HCT116 (cell line): ENCODE measurements at regions not wholly inside any gene's neighbourhood (a gene's known extent, or its start where the extent isn't known, plus 50 kb on each side); places are given as distances from the start of the nearest gene placed in this dataset.

Experiments used
- ATAC-seq: fragments of 200-7000 bp; cut with Tn5 transposase; 2 replicates; pipeline ENCODE4 v1.9.1; 2020; ENCODE audit warnings: mild to moderate bottlenecking, moderate library complexity
- BruUV-seq: library from RNA; stranded (reverse); fragments of 400-500 nt; replicated peaks from 2 replicates; lab custom pipeline; 2021; lab: Mats Ljungman, UMichigan
- CTCF ChIA-PET: fragments of 300-600 bp; sonication (Branson Sonifier 250); formaldehyde crosslinking; loops from one replicate; lab custom pipeline; 2021; ENCODE audit warnings: antibody characterized with exemption; lab: Charles Lee
- POLR2A ChIA-PET: fragments of 300-600, 350-600 bp; sonication (Branson Sonifier 250); formaldehyde crosslinking; loops from one replicate; lab custom pipeline; 2021; ENCODE audit warnings: antibody characterized with exemption; lab: Charles Lee
- RAD21 ChIA-PET, 2 experiments: fragments of 300-600 bp; sonication (Branson Sonifier 250); formaldehyde crosslinking; loops; one replicate each; lab custom pipeline; 2023; ENCODE audit warnings: low total read pairs in 2 of 2; ENCODE audit not compliant: uncharacterized antibody in 2 of 2, unreplicated experiment in 2 of 2, low non-redundant PET in 1 of 2; lab: Charles Lee
- DNase-seq: peaks from one replicate; pipeline ENCODE4 v3.0.0-alpha.2; 2010; ENCODE audit warnings: low read depth, low spot score
- H2AFZ ChIP-seq: fragments of 200-600 bp; shearing (Covaris generic), sonication (generic); 2 replicates; pipeline ENCODE4 v1.6.1; 2017; ENCODE audit warnings: low read depth, mixed run types, mixed read lengths, antibody characterized with exemption, low read length; ENCODE audit not compliant: poor library complexity, severe bottlenecking
- H3K27ac ChIP-seq: 2 replicates; pipeline ENCODE4 v1.5.1; 2012; ENCODE audit warnings: low read depth, low read length
- H3K27me3 ChIP-seq: fragments of 200-600 bp; sonication (generic); 2 replicates; pipeline ENCODE4 v1.6.1; 2016; ENCODE audit warnings: mixed run types, low read length, mixed read lengths; ENCODE audit not compliant: insufficient read depth
- H3K36me3 ChIP-seq, 2 experiments: fragments of 200-500 bp in 1 of 2; fragments of 200-600 bp in 1 of 2; sonication (Bioruptor generic) in 1 of 2; sonication (generic) in 1 of 2; 2 replicates each; pipeline versions ENCODE4 v1.5.1 to v1.6.1; 2014 to 2016; ENCODE audit warnings: low read length in 2 of 2, inconsistent platforms in 1 of 2, mixed read lengths in 1 of 2, mixed run types in 1 of 2; ENCODE audit not compliant: insufficient read depth in 2 of 2, control insufficient read depth in 1 of 2
- H3K4me1 ChIP-seq, 2 experiments: fragments of 200-600 bp in 1 of 2; sonication (generic) in 1 of 2; 2 replicates each; pipeline versions ENCODE4 v1.5.1 to v1.6.1; 2012 to 2017; ENCODE audit warnings: low read length in 2 of 2, inconsistent platforms in 1 of 2, mild to moderate bottlenecking in 1 of 2, mixed read lengths in 1 of 2, mixed run types in 1 of 2, moderate library complexity in 1 of 2; ENCODE audit not compliant: insufficient read depth in 2 of 2, control insufficient read depth in 1 of 2
- H3K4me2 ChIP-seq: fragments of 200-600 bp; sonication (generic); 2 replicates; pipeline ENCODE4 v1.6.1; 2017; ENCODE audit warnings: mixed run types, low read length, mixed read lengths
- H3K4me3 ChIP-seq, 2 experiments: fragments of 200-600 bp in 1 of 2; sonication (generic) in 1 of 2; replicated peaks in 1 of 2; 2 replicates each; pipeline ENCODE4 v1.5.1; 2011 to 2016; ENCODE audit warnings: low read length in 2 of 2, control low read depth in 1 of 2, low read depth in 1 of 2, mild to moderate bottlenecking in 1 of 2, mixed read lengths in 1 of 2, mixed run types in 1 of 2
- H3K79me2 ChIP-seq: fragments of 200-600 bp; sonication (generic); 2 replicates; pipeline ENCODE4 v1.6.1; 2017; ENCODE audit warnings: mild to moderate bottlenecking, mixed run types, low read length, moderate library complexity, mixed read lengths; ENCODE audit not compliant: insufficient read depth
- H3K9ac ChIP-seq: fragments of 200-600 bp; sonication (generic); 2 replicates; pipeline ENCODE4 v1.6.1; 2016; ENCODE audit warnings: low read length, mixed read lengths
- H3K9me2 ChIP-seq: fragments of 200-600 bp; sonication (generic), shearing (Covaris generic); 2 replicates; pipeline ENCODE4 v1.6.1; 2017; ENCODE audit warnings: mixed run types, mild to moderate bottlenecking, moderate library complexity; ENCODE audit not compliant: insufficient read depth
- H3K9me3 ChIP-seq, 2 experiments: fragments of 200-500 bp in 1 of 2; fragments of 200-600 bp in 1 of 2; sonication (Bioruptor generic) in 1 of 2; sonication (generic) in 1 of 2; 2 replicates each; pipeline ENCODE4 v1.6.1; 2014 to 2017; ENCODE audit warnings: low read length in 2 of 2, mixed read lengths in 2 of 2, inconsistent platforms in 1 of 2, low read depth in 1 of 2, mild to moderate bottlenecking in 1 of 2, mixed run types in 1 of 2, moderate library complexity in 1 of 2; ENCODE audit not compliant: control insufficient read depth in 1 of 2, insufficient read depth in 1 of 2
- H4K20me1 ChIP-seq: fragments of 200-600 bp; sonication (generic), shearing (Covaris generic); 2 replicates; pipeline ENCODE4 v1.6.1; 2017; ENCODE audit warnings: mixed run types, mild to moderate bottlenecking, moderate library complexity; ENCODE audit not compliant: insufficient read depth
- CEBPB ChIP-seq: IDR thresholded peaks from 2 replicates; pipeline ENCODE4 v1.6.1; 2012; ENCODE audit warnings: low read depth
- ELF1 ChIP-seq: IDR thresholded peaks from 2 replicates; pipeline ENCODE4 v1.6.1; 2012; ENCODE audit warnings: low read depth, borderline replicate concordance
- EZH2phosphoT487 ChIP-seq: fragments of 200-600 bp; IDR thresholded peaks from 2 replicates; pipeline ENCODE4 v1.6.1; 2018; ENCODE audit warnings: antibody characterized with exemption, borderline replicate concordance
- FOSL1 ChIP-seq: IDR thresholded peaks from 2 replicates; pipeline ENCODE4 v1.6.1; 2012; ENCODE audit warnings: low read depth
- JUND ChIP-seq: IDR thresholded peaks from 2 replicates; pipeline ENCODE4 v1.6.1; 2012
- MAX ChIP-seq: IDR thresholded peaks from 2 replicates; pipeline ENCODE4 v1.6.1; 2012
- POLR2A ChIP-seq: IDR thresholded peaks from 2 replicates; pipeline ENCODE4 v1.7.0; 2011; ENCODE audit warnings: borderline replicate concordance; ENCODE audit not compliant: insufficient read depth, insufficient read length; ENCODE audit errors: extremely low read depth
- POLR2AphosphoS5 ChIP-seq: IDR thresholded peaks from 2 replicates; pipeline ENCODE4 v1.6.1; 2011; ENCODE audit warnings: mild to moderate bottlenecking, low read depth, low read length, moderate library complexity
- RAD21 ChIP-seq: IDR thresholded peaks from 2 replicates; pipeline ENCODE4 v1.6.1; 2012; ENCODE audit warnings: low read depth, mild to moderate bottlenecking
- SIN3A ChIP-seq: IDR thresholded peaks from 2 replicates; pipeline ENCODE4 v1.6.1; 2012; ENCODE audit warnings: low read depth
- SP1 ChIP-seq: IDR thresholded peaks from 2 replicates; pipeline ENCODE4 v1.6.1; 2012; ENCODE audit warnings: low read depth
- SRF ChIP-seq: IDR thresholded peaks from 2 replicates; pipeline ENCODE4 v1.6.1; 2012; ENCODE audit warnings: low read depth
- TCF7L2 ChIP-seq: IDR thresholded peaks from 2 replicates; pipeline ENCODE4 v1.7.0; 2011; ENCODE audit warnings: borderline replicate concordance, inconsistent platforms; ENCODE audit not compliant: insufficient read depth, insufficient read length; ENCODE audit errors: extremely low read depth
- YY1 ChIP-seq: IDR thresholded peaks from 2 replicates; pipeline ENCODE4 v1.6.1; 2011; ENCODE audit warnings: low read length, low read depth, moderate library complexity, mild to moderate bottlenecking; ENCODE audit not compliant: insufficient replicate concordance; ENCODE audit errors: extremely low read depth
- ZBTB33 ChIP-seq: IDR thresholded peaks from 2 replicates; pipeline ENCODE4 v1.6.1; 2011; ENCODE audit warnings: mild to moderate bottlenecking, low read length, moderate library complexity; ENCODE audit not compliant: insufficient replicate concordance; ENCODE audit errors: extremely low read depth
- ZFX ChIP-seq: fragments of 450-650 bp; IDR thresholded peaks from 2 replicates; pipeline ENCODE4 v1.6.1; 2017
- ZNF274 ChIP-seq: fragments of 200-500 bp; sonication (Bioruptor generic); IDR thresholded peaks from 2 replicates; pipeline ENCODE4 v1.6.1; 2014; ENCODE audit warnings: mild to moderate bottlenecking, low read depth, low read length, inconsistent platforms
- intact Hi-C: fragments of 100-400 bp; cut with micrococcal nuclease; formaldehyde crosslinking; loops from 2 replicates; pipeline ENCODE4 v1.10.0; 2022

- Histone ChIP-seq H3K4me3 (no peak overlapping the region), H3K27ac (no peak overlapping the region), H3K9me3 (peaks cover 18 to 25% of the 10 kb centered on the region in 2 experiments; a peak in 2 of 4 replicates), H3K36me3 (no peaks in the 10 kb centered on the region), H3K79me2 (no peaks in the 10 kb centered on the region), H3K9me2 (no peaks in the 10 kb centered on the region), H2AFZ (no peak overlapping the region), H3K4me1 (no peaks in the 10 kb centered on the region), H3K9ac (no peak overlapping the region), H3K27me3 (no peaks in the 10 kb centered on the region), H4K20me1 (no peaks in the 10 kb centered on the region), H3K4me2 (no peak overlapping the region)
- no TSS peak for BruUV-seq
- TF ChIP-seq YY1 (no peak), FOSL1 (no peak), ZNF274 (no peak), RAD21 (no peak), SRF (no peak)
- no peak for DNase-seq
- RAD21 ChIA-PET = no interaction called here
- ATAC-seq = no peak
- POLR2A ChIA-PET = no interaction called here
- CTCF ChIA-PET = no interaction called here
- intact Hi-C loops = no loop called here
These were observed 172.8 kb upstream of the UBE3A start for GRCh38 chr15:25611603-25612002.

- ChIA-PET RAD21 (no interaction called here), CTCF (no interaction called here), POLR2A (no interaction called here)
- Histone ChIP-seq H3K79me2 (no peaks in the 10 kb centered on the region), H4K20me1 (no peaks in the 10 kb centered on the region), H3K4me2 (no peak overlapping the region), H2AFZ (no peak overlapping the region), H3K4me3 (no peak overlapping the region), H3K9me3 (peaks cover 18 to 19% of the 10 kb centered on the region in 2 experiments; a peak in 2 of 4 replicates), H3K9ac (no peak overlapping the region), H3K4me1 (no peaks in the 10 kb centered on the region), H3K27me3 (no peaks in the 10 kb centered on the region), H3K36me3 (no peaks in the 10 kb centered on the region), H3K27ac (no peak overlapping the region), H3K9me2 (no peaks in the 10 kb centered on the region)
- no peak for TF ChIP-seq EZH2phosphoT487
- no peak for TF ChIP-seq YY1
- TF ChIP-seq CEBPB = no peak
- no peak for TF ChIP-seq ZFX
- TF ChIP-seq POLR2A = no peak
- TF ChIP-seq ZBTB33 = no peak
- TF ChIP-seq ELF1 = no peak
- no peak for TF ChIP-seq FOSL1
- TF ChIP-seq SP1 = no peak
- TF ChIP-seq MAX = no peak
- TF ChIP-seq SRF = no peak
- TF ChIP-seq JUND = no peak
- no peak for TF ChIP-seq POLR2AphosphoS5
- TF ChIP-seq SIN3A = no peak
- no peak for TF ChIP-seq TCF7L2
- intact Hi-C loops = no loop called here
- ATAC-seq (no peak), DNase-seq (no peak)
- no TSS peak for BruUV-seq
These were observed 170.5 kb upstream of the UBE3A start for GRCh38 chr15:25609371-25609770.
